ENCODE measurements at regions not wholly inside any gene's neighbourhood (a gene's known extent, or its start where the extent isn't known, plus 50 kb on each side); places are given as distances from the start of the nearest gene placed in this dataset.

- TF ChIP-seq CTCF (IDR thresholded peaks at IDR 0.05) (no peak), POLR2A (IDR thresholded peaks at IDR 0.05) (no peak)
These were observed 144.0 kb downstream of the CYSLTR2 start for GRCh38 chr13:48797761-48798160.
